Panc1 (cell line): ENCODE measurements at regions not wholly inside any gene's neighbourhood (a gene's known extent, or its start where the extent isn't known, plus 50 kb on each side); places are given as distances from the start of the nearest gene placed in this dataset.

ENCODE experiments used
- CTCF ChIP-seq: fragments of 450-650 bp; IDR thresholded peaks from 2 replicates; pipeline ENCODE4 v1.5.1; 2017; ENCODE audit warnings: mild to moderate bottlenecking
- SIN3A ChIP-seq: IDR thresholded peaks from 2 replicates; pipeline ENCODE4 v1.6.1; 2012; ENCODE audit warnings: low read depth, mild to moderate bottlenecking, low read length, moderate library complexity, borderline replicate concordance; ENCODE audit not compliant: insufficient read depth

- TF ChIP-seq CTCF (no peak), SIN3A (no peak)
These were observed 252.4 kb upstream of the SLC39A10 start for GRCh38 chr2:195404651-195405050.
